ENCODE measurements at regions not wholly inside any gene's neighbourhood (a gene's known extent, or its start where the extent isn't known, plus 50 kb on each side); places are given as distances from the start of the nearest gene placed in this dataset.

DNA sequence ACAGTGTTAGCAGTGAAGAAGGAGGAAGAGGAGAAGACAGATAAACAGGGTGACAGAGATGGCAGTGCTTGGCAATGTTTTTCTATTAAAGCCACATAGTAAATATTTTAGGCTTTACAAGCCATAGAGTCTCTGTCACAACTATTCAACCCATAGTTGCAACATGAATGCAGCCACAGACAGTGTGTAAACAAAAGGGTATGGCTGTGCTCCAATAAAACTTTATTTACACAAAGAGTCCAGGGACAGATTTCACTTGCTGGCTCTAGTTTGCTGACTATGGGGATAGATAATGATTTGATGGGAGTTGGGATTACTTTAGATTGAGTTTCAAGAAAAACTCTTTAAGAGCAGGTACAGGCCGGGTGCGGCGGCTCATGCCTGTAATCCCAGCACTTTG is 224.8 kb upstream of the SEMA6A start:
- WGBS = 92% methylated on average over 3 of the region's 3 CpGs
- H3K27me3 ChIP-seq = no peaks in the 10 kb centered on the region
- H3K4me1 ChIP-seq = no peaks in the 10 kb centered on the region
- H3K4me3 ChIP-seq = no peak overlapping the region
- H3K36me3 ChIP-seq = no peaks in the 10 kb centered on the region
- no peaks in the 10 kb centered on the region for H3K9me3 ChIP-seq
- TF ChIP-seq POLR2A (IDR thresholded peaks at IDR 0.05) = no peak
- TF ChIP-seq, protein P1, sequence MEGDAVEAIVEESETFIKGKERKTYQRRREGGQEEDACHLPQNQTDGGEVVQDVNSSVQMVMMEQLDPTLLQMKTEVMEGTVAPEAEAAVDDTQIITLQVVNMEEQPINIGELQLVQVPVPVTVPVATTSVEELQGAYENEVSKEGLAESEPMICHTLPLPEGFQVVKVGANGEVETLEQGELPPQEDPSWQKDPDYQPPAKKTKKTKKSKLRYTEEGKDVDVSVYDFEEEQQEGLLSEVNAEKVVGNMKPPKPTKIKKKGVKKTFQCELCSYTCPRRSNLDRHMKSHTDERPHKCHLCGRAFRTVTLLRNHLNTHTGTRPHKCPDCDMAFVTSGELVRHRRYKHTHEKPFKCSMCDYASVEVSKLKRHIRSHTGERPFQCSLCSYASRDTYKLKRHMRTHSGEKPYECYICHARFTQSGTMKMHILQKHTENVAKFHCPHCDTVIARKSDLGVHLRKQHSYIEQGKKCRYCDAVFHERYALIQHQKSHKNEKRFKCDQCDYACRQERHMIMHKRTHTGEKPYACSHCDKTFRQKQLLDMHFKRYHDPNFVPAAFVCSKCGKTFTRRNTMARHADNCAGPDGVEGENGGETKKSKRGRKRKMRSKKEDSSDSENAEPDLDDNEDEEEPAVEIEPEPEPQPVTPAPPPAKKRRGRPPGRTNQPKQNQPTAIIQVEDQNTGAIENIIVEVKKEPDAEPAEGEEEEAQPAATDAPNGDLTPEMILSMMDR (IDR thresholded peaks at IDR 0.05) = no peak
- no peak for TF ChIP-seq EP300 (IDR thresholded peaks at IDR 0.05)
- no peak for TF ChIP-seq POLR2AphosphoS5 (IDR thresholded peaks at IDR 0.05)
- no peak overlapping the region for H3K27ac ChIP-seq
- DNase-seq (ENCODE audit: low spot score in 2 of 2) = no peak

DNA sequence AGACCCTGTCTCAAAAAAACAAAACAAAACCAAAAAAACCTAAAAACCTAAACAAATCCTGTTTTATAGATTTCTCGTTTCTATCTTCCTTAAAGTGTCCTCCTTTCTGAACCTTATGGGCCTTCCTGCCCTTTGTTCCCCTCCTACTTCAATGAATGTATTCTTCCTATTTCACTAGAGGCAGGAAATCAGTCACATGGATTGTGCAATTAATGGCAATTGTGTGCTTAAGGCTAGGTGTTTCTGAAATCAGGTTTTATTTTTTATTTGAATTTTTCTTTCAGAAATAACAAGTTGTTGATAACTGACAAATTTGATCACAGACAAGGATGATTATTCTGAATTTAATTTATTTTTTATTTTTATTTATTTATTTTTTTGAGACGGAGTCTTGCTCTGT is 220.6 kb upstream of the SEMA6A start:
- DNase-seq (ENCODE audit: low spot score in 2 of 2) = no peak
- TF ChIP-seq POLR2AphosphoS5 (IDR thresholded peaks at IDR 0.05) (no peak), EP300 (IDR thresholded peaks at IDR 0.05) (no peak), POLR2A (IDR thresholded peaks at IDR 0.05) (no peak)
- TF ChIP-seq, protein P1 (IDR thresholded peaks at IDR 0.05) = no peak
- Histone ChIP-seq H3K27ac (no peak overlapping the region), H3K27me3 (no peaks in the 10 kb centered on the region), H3K9me3 (no peaks in the 10 kb centered on the region), H3K4me3 (no peak overlapping the region), H3K36me3 (no peaks in the 10 kb centered on the region), H3K4me1 (no peaks in the 10 kb centered on the region)
- WGBS = 83% methylated on average over 2 of the region's 2 CpGs

DNA sequence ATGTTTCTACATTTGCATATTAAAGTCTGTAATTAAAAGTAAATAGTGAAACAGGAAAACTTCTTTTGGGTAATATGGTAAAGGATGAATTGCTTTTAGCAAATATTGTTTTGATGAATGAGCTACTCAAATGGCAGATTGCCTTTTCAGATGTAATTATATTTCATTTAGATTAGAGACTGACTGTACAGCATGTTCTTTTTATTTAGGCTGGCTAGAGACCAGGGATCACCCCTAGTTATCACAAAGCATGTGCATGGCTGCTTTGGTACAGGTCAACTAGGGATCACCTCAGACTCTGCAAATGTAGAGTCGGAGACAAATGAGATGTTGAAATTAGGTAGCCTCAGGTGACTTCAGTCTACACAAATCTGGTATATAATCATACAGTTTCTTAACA is 214.9 kb upstream of the SEMA6A start:
- H3K9me3 ChIP-seq = no peaks in the 10 kb centered on the region
- no peaks in the 10 kb centered on the region for H3K4me1 ChIP-seq
- WGBS = 79% methylated on average over 1 of the region's 1 CpG
- TF ChIP-seq, protein P1 (IDR thresholded peaks at IDR 0.05) = no peak
- no peak for TF ChIP-seq POLR2A (IDR thresholded peaks at IDR 0.05)
- TF ChIP-seq POLR2AphosphoS5 (IDR thresholded peaks at IDR 0.05) = no peak
- TF ChIP-seq EP300 (IDR thresholded peaks at IDR 0.05) = no peak
- DNase-seq (ENCODE audit: low spot score in 2 of 2) = no peak
- no peak overlapping the region for H3K4me3 ChIP-seq
- H3K27me3 ChIP-seq = no peaks in the 10 kb centered on the region
- H3K36me3 ChIP-seq = no peaks in the 10 kb centered on the region
- H3K27ac ChIP-seq = no peak overlapping the region

DNA sequence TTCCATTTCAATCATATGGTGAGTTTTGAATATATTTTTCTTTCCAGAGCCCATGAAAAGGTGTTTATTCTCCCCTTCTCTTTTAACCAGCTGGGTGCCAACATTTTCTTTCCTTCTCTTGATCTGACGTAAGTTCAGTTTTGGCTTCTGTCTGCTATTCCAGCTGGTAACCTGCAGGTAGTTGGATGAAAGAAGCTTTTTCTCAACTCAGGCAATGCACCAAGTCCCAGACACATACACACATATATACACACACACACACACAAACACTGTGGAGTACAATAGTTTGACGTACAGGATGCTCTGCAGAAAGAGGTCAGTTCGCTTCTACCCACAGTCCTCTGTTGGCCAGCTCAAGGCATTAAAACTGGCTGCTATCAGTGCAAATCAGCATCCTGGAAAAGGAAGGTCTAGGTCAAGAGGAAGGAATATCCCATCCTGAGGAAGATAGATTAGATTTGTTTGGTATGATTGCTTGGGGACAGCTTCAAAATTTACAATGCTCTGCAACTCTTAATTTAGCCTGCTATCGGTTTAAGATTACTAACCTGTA is 214.3 kb upstream of the SEMA6A start:
- no peaks in the 10 kb centered on the region for H3K4me1 ChIP-seq
- 56% methylated on average over 4 of the region's 4 CpGs for WGBS
- H3K27ac ChIP-seq = no peak overlapping the region
- no peaks in the 10 kb centered on the region for H3K27me3 ChIP-seq
- H3K4me3 ChIP-seq = no peak overlapping the region
- DNase-seq (ENCODE audit: low spot score in 2 of 2) = no peak
- no peaks in the 10 kb centered on the region for H3K9me3 ChIP-seq
- TF ChIP-seq POLR2A (IDR thresholded peaks at IDR 0.05) (no peak), EP300 (IDR thresholded peaks at IDR 0.05) (no peak), POLR2AphosphoS5 (IDR thresholded peaks at IDR 0.05) (no peak)
- TF ChIP-seq, protein P1 (IDR thresholded peaks at IDR 0.05) = no peak
- H3K36me3 ChIP-seq = no peaks in the 10 kb centered on the region

DNA sequence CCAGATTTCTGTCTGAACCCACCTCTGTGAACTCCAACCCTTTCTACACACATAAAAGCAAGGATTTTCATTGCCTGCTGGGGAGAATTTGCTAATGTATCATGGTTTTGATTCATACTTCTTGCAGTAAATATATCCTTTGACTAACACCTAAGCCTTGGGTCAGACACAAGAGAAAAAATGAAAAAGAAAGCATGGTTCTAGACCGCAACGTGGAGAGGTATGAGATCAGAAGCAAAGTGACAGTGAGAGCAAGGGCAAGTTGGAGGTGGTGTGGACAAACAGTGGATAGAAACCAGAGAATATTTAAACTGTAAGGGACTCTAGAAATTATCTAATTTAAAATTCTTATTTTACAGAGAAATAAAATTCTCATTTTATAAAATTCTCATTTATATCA is 212.9 kb upstream of the SEMA6A start:
- Histone ChIP-seq H3K4me3 (no peak overlapping the region), H3K9me3 (no peaks in the 10 kb centered on the region), H3K36me3 (no peaks in the 10 kb centered on the region), H3K27ac (no peak overlapping the region), H3K4me1 (no peaks in the 10 kb centered on the region), H3K27me3 (no peaks in the 10 kb centered on the region)
- whole genome bisulfite sequencing = 97% methylated on average over 2 of the region's 2 CpGs
- TF ChIP-seq POLR2AphosphoS5 (IDR thresholded peaks at IDR 0.05) (no peak), POLR2A (IDR thresholded peaks at IDR 0.05) (no peak), EP300 (IDR thresholded peaks at IDR 0.05) (no peak)
- TF ChIP-seq, protein P1 (IDR thresholded peaks at IDR 0.05) = no peak
- DNase-seq (ENCODE audit: low spot score in 2 of 2) = no peak
